Activated CD4-positive, alpha-beta T cell treated with anti-CD3 and anti-CD28 coated beads for 24 hours (primary cell): ENCODE measurements at regions not wholly inside any gene's neighbourhood (a gene's known extent, or its start where the extent isn't known, plus 50 kb on each side); places are given as distances from the start of the nearest gene placed in this dataset.

Experiments
- DNase-seq, 2 donors: peaks; one replicate each; pipeline ENCODE4 v3.0.0-alpha.2; 2020; ENCODE audit warnings: low read depth in 2 of 2

- no peak for DNase-seq
Observed at GRCh38 chr5:73339051-73339575, 109.5 kb downstream of the FOXD1 start.

- no peak for DNase-seq
Observed at GRCh38 chr5:73338256-73339050, 110.1 kb downstream of the FOXD1 start.

- DNase-seq: no peak
Observed at GRCh38 chr5:73337586-73338255, 110.9 kb downstream of the FOXD1 start.

DNA sequence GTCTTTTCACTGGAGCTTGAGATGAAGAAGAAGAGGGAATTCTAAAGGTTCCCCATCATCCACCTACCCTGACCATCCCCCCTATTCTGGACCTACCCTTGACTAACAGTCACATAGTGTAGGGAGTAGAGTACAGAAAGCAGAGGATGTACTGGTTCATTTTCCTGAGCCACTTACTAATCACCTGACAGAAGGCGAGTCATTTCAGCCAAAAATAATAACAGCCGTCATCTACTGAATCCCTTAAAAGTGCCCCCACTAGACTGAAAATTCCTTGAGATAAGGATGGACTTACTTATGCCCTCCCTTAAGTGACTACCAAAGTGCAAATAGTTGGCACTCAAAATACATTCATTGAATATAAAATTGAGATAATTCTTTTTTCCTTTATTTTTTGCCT lies 112.2 kb downstream of the FOXD1 start:
- no peak for DNase-seq

GRCh38 chr5:73333944-73334703 lies 114.5 kb downstream of the FOXD1 start:
- no peak for DNase-seq

- no peak for DNase-seq
Observed at GRCh38 chr5:73330613-73331012, 118.0 kb downstream of the FOXD1 start.

DNA sequence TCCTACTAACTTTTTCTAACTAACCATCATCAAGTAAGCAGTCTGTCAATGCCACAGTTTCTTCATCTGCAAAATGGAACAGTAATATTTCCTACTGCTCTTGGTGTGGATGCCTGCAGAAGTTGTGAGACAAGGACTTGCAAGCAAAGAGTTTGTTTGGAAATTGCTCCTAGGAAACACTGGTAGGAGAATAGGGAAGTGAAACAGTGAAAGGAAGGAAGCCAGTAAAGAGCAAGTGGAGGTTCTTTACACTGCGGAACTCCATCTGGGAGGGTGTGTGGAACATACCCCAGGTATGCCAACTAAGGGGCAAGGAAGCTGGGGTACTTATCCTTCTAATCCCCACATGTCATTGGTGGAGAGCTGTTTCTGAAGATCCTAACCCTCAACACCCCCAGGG lies 119.9 kb downstream of the FOXD1 start:
- no peak for DNase-seq

DNA sequence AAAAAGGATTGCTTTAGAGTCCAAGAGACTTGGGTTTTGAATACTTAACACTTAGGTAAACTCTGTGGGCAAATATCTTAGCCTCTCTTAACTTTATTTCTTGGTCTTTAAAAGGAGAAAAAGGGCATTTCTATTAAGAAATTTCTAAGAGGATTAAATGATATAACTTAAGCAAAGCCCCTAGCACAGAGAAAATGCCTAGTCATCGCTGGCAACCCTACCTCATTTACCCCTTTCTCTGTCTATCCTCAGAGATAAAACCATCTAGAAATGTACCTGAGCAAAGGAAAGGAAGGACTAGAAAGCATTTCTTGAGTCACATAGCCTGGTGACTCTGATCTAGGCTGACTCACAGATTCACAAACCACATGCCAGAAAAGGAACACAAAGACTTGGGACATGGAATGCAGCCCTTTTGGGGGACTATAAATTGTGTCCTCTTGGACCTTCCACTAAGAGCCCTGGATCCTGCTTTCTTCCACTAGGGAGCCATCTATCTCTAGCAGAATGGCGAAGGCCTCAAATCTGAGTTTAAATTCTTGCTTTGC lies 120.6 kb downstream of the FOXD1 start:
- no peak for DNase-seq

DNA sequence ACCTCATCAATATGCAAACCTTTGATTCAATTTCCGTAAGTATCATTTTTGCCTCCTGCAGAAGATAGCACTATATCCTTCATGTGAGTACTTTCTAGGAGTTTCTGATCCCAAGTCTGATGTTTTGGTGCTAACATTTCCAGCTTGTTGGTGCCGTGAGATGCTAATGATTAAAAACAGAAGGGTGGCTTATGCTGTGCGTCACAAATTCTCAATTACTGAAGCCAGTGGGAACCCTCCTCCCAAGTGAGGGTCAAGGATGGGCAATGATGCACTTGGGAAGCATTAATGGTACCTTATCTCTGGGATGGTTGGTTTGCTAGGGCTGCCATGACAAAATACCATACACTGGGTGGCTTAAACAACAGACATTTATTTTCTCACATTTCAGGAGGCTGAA lies 123.0 kb downstream of the FOXD1 start:
- DNase-seq: no peak

DNA sequence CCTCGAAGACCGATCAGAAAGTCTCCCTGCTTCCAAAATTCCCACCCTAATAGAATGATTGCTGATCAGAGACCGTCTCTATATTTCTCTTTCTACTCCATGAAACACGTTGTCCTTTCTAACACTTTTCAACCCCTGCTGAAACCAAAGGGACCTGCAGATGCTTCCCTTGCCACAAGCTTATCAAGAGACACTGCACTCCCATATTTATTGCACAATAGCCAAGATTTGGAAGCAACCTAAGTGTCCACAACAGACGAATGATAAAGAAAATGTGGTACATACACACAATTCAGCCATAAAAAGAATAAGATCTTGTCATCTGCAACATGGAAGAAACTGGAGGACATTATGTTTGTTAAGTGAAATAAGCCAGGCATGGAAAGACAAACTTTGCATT lies 125.1 kb downstream of the FOXD1 start:
- DNase-seq: no peak

DNA sequence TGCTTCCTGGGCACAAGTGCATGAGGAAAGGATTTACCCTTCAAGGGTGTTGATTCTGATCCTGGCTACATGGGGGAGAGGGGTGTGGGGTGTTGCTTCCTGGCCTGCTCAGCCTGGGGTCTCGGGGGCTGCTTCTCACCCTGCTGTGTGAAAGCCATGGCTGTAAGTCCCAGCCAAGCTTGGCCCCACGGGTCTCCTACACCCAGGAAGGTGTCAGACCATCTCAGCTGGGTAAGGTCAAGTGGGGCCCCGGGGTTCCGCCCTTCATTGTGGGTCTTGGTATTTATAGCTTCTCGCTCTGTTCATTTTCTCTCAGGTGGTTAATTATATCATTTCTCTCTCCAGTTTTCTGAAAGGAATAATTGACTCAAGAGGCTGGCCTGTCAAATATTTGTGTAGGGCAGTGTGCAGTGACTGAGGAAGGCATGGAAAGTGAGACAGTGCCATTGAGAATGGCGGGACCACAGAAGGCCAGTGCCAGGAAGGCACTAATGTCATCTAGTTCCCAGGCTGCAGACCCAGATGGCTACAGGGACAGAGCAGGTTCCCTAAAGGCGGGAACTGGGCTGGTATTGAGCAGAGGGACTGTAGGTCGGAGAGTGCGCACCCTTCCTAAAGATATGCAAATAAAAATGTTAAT lies 126.0 kb downstream of the FOXD1 start:
- no peak for DNase-seq

DNA sequence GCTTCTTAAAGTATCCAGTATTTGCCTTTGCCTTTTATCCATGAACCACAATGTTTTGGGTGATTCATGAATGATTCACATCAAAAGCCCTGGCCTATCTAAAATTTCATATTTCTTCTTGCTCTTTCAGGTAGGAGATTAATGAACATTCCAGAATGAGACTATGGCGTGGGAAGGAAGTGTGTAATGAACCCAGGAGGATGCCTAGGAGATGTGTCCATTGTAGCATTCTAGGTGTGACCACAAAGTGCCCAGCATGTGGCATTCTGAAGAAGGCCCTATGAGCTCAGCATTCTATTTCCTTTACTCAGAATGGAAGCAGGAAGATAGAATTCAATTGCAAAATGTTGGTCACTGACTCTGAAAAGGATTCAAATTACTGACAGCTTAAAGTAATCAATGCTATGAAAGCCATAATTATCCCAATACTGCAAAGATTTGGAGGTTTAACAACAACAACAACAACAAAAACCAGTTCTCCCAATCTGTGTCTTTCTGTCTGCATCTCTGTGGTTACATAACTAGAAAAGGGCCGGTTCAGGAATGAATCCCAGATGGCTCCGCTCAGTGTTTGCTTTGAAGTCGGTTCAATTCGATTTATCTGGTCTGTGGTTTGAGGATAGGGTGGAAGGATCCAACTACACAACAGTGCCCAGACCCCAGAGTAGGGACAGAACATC lies 126.7 kb downstream of the FOXD1 start:
- DNase-seq: no peak

DNA sequence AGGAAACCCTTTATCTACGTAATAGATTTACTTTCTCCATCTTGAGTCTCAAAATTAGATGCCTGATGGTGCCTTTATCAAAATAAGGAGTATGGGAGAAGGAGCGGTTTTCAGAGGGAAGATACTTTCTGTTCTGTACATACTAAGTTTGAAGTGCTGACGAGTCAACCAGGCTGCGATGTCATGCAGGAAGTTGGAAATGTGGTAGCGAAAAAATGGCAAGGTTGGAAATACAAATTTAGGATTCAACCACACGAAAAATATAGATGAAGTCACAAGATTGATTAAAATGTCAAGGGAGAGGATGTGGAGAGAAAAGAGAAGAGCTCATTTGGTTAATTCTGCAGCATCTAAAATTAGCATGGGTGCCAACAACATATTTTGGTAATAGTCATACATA lies 129.5 kb downstream of the FOXD1 start:
- no peak for DNase-seq

DNA sequence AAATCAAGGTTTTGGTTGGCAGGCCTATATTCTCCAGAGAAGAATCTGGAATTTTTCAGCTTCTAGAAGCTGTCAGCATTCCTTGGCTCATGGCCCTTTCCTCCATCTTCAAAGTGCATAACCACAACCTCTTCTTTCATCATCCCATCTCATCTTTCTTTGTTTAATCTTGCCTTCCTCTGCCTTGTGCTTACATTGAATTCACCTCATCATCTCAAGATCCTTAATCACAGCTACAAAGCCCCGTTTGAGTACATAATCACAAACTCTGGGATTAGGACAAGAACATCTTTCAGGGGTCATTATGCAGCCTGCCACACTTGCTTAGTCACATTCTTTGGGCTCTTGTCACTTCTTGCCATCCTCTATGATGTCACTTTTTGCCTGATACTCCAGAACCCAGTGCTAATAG lies 130.3 kb downstream of the FOXD1 start:
- no peak for DNase-seq

GRCh38 chr5:73317523-73317922 lies 131.1 kb downstream of the FOXD1 start:
- DNase-seq: no peak

DNA sequence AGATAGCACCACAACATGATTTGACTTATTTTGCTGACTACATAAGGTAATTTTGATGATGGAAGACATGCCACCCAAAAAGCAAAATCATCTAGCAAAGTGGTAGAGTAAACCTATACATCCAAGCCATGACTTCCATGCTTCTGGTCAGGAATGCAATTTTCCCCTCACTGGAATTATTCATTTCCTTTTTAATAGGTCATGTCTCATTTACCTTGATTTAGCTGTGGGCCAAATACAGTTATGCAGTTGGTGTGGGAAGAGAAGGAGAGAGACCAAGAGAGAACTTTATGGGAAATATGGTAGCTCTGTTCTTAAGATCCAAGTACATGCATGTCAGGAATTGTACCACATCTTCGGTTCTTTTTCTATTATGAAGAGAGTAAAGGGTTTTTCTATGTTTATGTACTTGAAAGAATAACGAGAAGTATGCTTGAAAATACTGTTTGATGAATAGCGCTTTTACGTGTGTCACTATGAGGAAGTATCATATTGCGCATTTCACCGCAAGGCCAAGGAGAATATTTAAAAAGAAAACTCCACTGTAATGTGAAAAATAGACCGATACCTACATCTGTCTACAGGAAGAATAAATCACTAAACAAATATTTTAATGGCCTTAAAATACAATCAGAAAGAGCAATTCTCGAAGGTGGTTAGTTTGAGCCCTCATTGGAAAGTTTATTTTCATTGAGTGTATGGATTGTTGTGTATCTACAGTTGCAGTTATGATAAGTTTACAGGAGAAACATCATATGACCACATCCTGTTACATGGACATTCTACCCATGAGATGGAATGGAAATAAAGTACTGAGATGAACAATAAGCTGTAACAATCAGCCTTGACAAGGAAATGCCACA lies 134.0 kb downstream of the FOXD1 start:
- DNase-seq: no peak

GRCh38 chr5:73312872-73313510 lies 135.6 kb downstream of the FOXD1 start:
- no peak for DNase-seq

GRCh38 chr5:73312146-73312871 lies 136.3 kb downstream of the FOXD1 start:
- no peak for DNase-seq
